Transverse colon (tissue), 3 donors: ENCODE measurements at regions not wholly inside any gene's neighbourhood (a gene's known extent, or its start where the extent isn't known, plus 50 kb on each side); places are given as distances from the start of the nearest gene placed in this dataset.

Source experiments
- POLR2A ChIP-seq: fragments of 450-650 bp; IDR thresholded peaks from one replicate; pipeline ENCODE4 v1.6.1; 2016; ENCODE audit warnings: antibody characterized with exemption, mild to moderate bottlenecking, moderate library complexity
- TF ChIP-seq, protein P1 (sequence below), 5 experiments: fragments of 200-600 bp in 3 of 5; fragments of 450-650 bp in 2 of 5; sonication (generic) in 3 of 5; IDR thresholded peaks; 1 replicate in 2 of 5; 2 replicates in 3 of 5; pipeline ENCODE4 v1.5.1; 2016 to 2017; ENCODE audit warnings: antibody characterized with exemption in 5 of 5, inconsistent platforms in 3 of 5, mild to moderate bottlenecking in 2 of 5, moderate library complexity in 1 of 5

GRCh38 chr10:131774681-131775085, 126.1 kb upstream of the PPP2R2D start:
- TF ChIP-seq POLR2A: no peak
- TF ChIP-seq, protein P1, sequence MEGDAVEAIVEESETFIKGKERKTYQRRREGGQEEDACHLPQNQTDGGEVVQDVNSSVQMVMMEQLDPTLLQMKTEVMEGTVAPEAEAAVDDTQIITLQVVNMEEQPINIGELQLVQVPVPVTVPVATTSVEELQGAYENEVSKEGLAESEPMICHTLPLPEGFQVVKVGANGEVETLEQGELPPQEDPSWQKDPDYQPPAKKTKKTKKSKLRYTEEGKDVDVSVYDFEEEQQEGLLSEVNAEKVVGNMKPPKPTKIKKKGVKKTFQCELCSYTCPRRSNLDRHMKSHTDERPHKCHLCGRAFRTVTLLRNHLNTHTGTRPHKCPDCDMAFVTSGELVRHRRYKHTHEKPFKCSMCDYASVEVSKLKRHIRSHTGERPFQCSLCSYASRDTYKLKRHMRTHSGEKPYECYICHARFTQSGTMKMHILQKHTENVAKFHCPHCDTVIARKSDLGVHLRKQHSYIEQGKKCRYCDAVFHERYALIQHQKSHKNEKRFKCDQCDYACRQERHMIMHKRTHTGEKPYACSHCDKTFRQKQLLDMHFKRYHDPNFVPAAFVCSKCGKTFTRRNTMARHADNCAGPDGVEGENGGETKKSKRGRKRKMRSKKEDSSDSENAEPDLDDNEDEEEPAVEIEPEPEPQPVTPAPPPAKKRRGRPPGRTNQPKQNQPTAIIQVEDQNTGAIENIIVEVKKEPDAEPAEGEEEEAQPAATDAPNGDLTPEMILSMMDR (IDR thresholded peaks at IDR 0.05): no peak
